Ascending aorta (tissue), 2 donors: ENCODE measurements at regions not wholly inside any gene's neighbourhood (a gene's known extent, or its start where the extent isn't known, plus 50 kb on each side); places are given as distances from the start of the nearest gene placed in this dataset.

Experiments
- DNase-seq, 2 donors: peaks; one replicate each; pipeline ENCODE4 v3.0.0-alpha.2; 2019; ENCODE audit warnings: low spot score in 2 of 2
- H3K27ac ChIP-seq, 2 donors: fragments of 200-600 bp; sonication (generic); one replicate each; pipeline ENCODE4 v1.5.1; 2016 to 2017; ENCODE audit warnings: mild to moderate bottlenecking in 1 of 2
- H3K27me3 ChIP-seq: fragments of 200-600 bp; sonication (generic); one replicate; pipeline ENCODE4 v1.5.1; 2017
- H3K36me3 ChIP-seq, 2 donors: fragments of 200-600 bp; sonication (generic); one replicate each; pipeline ENCODE4 v1.5.1; 2016
- H3K4me1 ChIP-seq, 2 donors: fragments of 200-600 bp; sonication (generic); one replicate each; pipeline ENCODE4 v1.5.1; 2016 to 2017; ENCODE audit warnings: mild to moderate bottlenecking in 1 of 2
- H3K4me3 ChIP-seq, 2 donors: fragments of 200-600 bp; sonication (generic); one replicate each; pipeline ENCODE4 v1.5.1; 2016 to 2017; ENCODE audit warnings: mild to moderate bottlenecking in 1 of 2
- H3K9me3 ChIP-seq, 2 donors: fragments of 200-600 bp; sonication (generic); one replicate each; pipeline ENCODE4 v1.5.1; 2016
- CTCF ChIP-seq, 3 experiments: fragments of 200-600 bp in 2 of 3; fragments of 450-650 bp in 1 of 3; sonication (generic) in 2 of 3; IDR thresholded peaks; one replicate each; pipeline ENCODE4 v1.5.1; 2016 to 2019; ENCODE audit warnings: antibody characterized with exemption in 3 of 3, mild to moderate bottlenecking in 1 of 3, moderate library complexity in 1 of 3
- intact Hi-C: fragments of 100-400 bp; cut with DNase I; formaldehyde crosslinking; loops from one replicate; pipeline ENCODE4 v1.15.1; 2023

GRCh38 chr18:29171892-29172755, 995.2 kb upstream of the CDH2 start:
- Histone ChIP-seq H3K4me1 (peaks cover 0 to 3% of the 10 kb centered on the region in 2 donors), H3K27ac (no peak overlapping the region)

GRCh38 chr18:29169599-29169998, 992.7 kb upstream of the CDH2 start:
- Histone ChIP-seq H3K36me3 (no peaks in the 10 kb centered on the region), H3K27ac (no peak overlapping the region), H3K27me3 (no peaks in the 10 kb centered on the region), H3K4me1 (peaks cover 0 to 9% of the 10 kb centered on the region in 2 donors), H3K4me3 (no peak overlapping the region), H3K9me3 (no peaks in the 10 kb centered on the region)
- no peak for TF ChIP-seq CTCF (IDR thresholded peaks at IDR 0.05)
- no peak for DNase-seq
- intact Hi-C loops = loop anchor here (5.0 kb wide), 1 partner anchor 992 kb away; the partner anchor contains the start of gene CDH2

More at GRCh38 chr18:29171892-29172755, 995.2 kb upstream of the CDH2 start:
- Histone ChIP-seq H3K36me3 (no peaks in the 10 kb centered on the region), H3K9me3 (no peaks in the 10 kb centered on the region), H3K4me3 (no peak overlapping the region), H3K27me3 (no peaks in the 10 kb centered on the region)
- DNase-seq = no peak
- no peak for TF ChIP-seq CTCF (IDR thresholded peaks at IDR 0.05)
- intact Hi-C loops = no loop called here

GRCh38 chr18:29164993-29165599, 988.2 kb upstream of the CDH2 start:
- no peak for TF ChIP-seq CTCF (IDR thresholded peaks at IDR 0.05)
- peak overlapping the region; percentile 54 to 68 for H3K27ac ChIP-seq

GRCh38 chr18:29164020-29164706, 987.2 kb upstream of the CDH2 start:
- Histone ChIP-seq H3K36me3 (no peaks in the 10 kb centered on the region), H3K4me3 (no peak overlapping the region), H3K9me3 (no peaks in the 10 kb centered on the region), H3K27ac (peak overlapping the region; percentile 54 to 68), H3K4me1 (peaks cover 0 to 17% of the 10 kb centered on the region in 2 donors), H3K27me3 (no peaks in the 10 kb centered on the region)
- DNase-seq = peak in 1 of 2 donors; percentile 56
- TF ChIP-seq CTCF (IDR thresholded peaks at IDR 0.05) = no peak
- intact Hi-C loops = no loop called here

More at GRCh38 chr18:29164993-29165599, 988.2 kb upstream of the CDH2 start:
- no peak for DNase-seq
- intact Hi-C loops = loop anchor here (5.0 kb wide), 1 partner anchor 988 kb away; the partner anchor contains the start of gene CDH2
- no peak overlapping the region for H3K4me3 ChIP-seq
- H3K36me3 ChIP-seq = no peaks in the 10 kb centered on the region
- peaks cover 0 to 17% of the 10 kb centered on the region in 2 donors for H3K4me1 ChIP-seq
- H3K9me3 ChIP-seq = no peaks in the 10 kb centered on the region
- H3K27me3 ChIP-seq = no peaks in the 10 kb centered on the region

- no peak for TF ChIP-seq CTCF (IDR thresholded peaks at IDR 0.05)
- Histone ChIP-seq H3K9me3 (no peaks in the 10 kb centered on the region), H3K4me3 (no peak overlapping the region), H3K27me3 (no peaks in the 10 kb centered on the region), H3K36me3 (no peaks in the 10 kb centered on the region), H3K4me1 (peaks cover 0 to 17% of the 10 kb centered on the region in 2 donors), H3K27ac (peak overlapping the region; percentile 47 to 62)
- intact Hi-C loops = no loop called here
- no peak for DNase-seq
Observed at GRCh38 chr18:29163596-29163995, 986.7 kb upstream of the CDH2 start.
